ENCODE measurements at regions not wholly inside any gene's neighbourhood (a gene's known extent, or its start where the extent isn't known, plus 50 kb on each side); places are given as distances from the start of the nearest gene placed in this dataset.

GRCh38 chr16:64878940-64879339 lies 242.9 kb downstream of the CDH11 start:
- no peak for TF ChIP-seq CTCF (IDR thresholded peaks at IDR 0.05)
- ATAC-seq (ENCODE audit: low FRiP score) (no peak), DNase-seq (ENCODE audit: low spot score) (no peak)

GRCh38 chr16:64872101-64872500 lies 249.8 kb downstream of the CDH11 start:
- TF ChIP-seq CTCF (IDR thresholded peaks at IDR 0.05): no peak
- ATAC-seq (ENCODE audit: low FRiP score) (no peak), DNase-seq (ENCODE audit: low spot score) (no peak)

GRCh38 chr16:64870859-64871258 lies 251.0 kb downstream of the CDH11 start:
- TF ChIP-seq CTCF (IDR thresholded peaks at IDR 0.05): no peak
- ATAC-seq (ENCODE audit: low FRiP score) (no peak), DNase-seq (ENCODE audit: low spot score) (no peak)

- no peak for DNase-seq (ENCODE audit: low spot score)
- ATAC-seq (ENCODE audit: low FRiP score): no peak
- no peak for TF ChIP-seq CTCF (IDR thresholded peaks at IDR 0.05)
These were observed 252.1 kb downstream of the CDH11 start for GRCh38 chr16:64869781-64870180.

GRCh38 chr16:64866021-64866420 lies 255.8 kb downstream of the CDH11 start:
- DNase-seq (ENCODE audit: low spot score) (no peak), ATAC-seq (ENCODE audit: low FRiP score) (no peak)
- no peak for TF ChIP-seq CTCF (IDR thresholded peaks at IDR 0.05)

- ATAC-seq (ENCODE audit: low FRiP score): no peak
- DNase-seq (ENCODE audit: low spot score): no peak
- TF ChIP-seq CTCF (IDR thresholded peaks at IDR 0.05): no peak
These were observed 256.7 kb downstream of the CDH11 start for GRCh38 chr16:64865069-64865696.

GRCh38 chr16:64864232-64864809 lies 257.5 kb downstream of the CDH11 start:
- TF ChIP-seq CTCF (IDR thresholded peaks at IDR 0.05): no peak
- DNase-seq (ENCODE audit: low spot score) (no peak), ATAC-seq (ENCODE audit: low FRiP score) (no peak)

All from omental fat pad (tissue), 3 donors.